NCI-H526 treated with DMSO at 0.1 percent for 48 hours (cell line): ENCODE measurements at regions not wholly inside any gene's neighbourhood (a gene's known extent, or its start where the extent isn't known, plus 50 kb on each side); places are given as distances from the start of the nearest gene placed in this dataset.
"Not testable (repeated sequence)": the region's sequence is repeated elsewhere in the genome, so short reads cannot be mapped to it uniquely, and the experiment has no call there.

Source experiments
- DNase-seq: peaks from one replicate; lab custom pipeline; 2025; lab: John Stamatoyannopoulos, UW

- DNase-seq = no peak
These were observed 2689.7 kb downstream of the PCDH9 start for GRCh38 chr13:64540468-64540867.

- DNase-seq = no peak
These were observed 2691.4 kb downstream of the PCDH9 start for GRCh38 chr13:64538711-64539110.

GRCh38 chr13:64534302-64534701 lies 2695.8 kb downstream of the PCDH9 start:
- no peak for DNase-seq

GRCh38 chr13:64531400-64531799 lies 2698.7 kb downstream of the PCDH9 start:
- no peak for DNase-seq

GRCh38 chr13:64529874-64530485 lies 2700.2 kb downstream of the PCDH9 start:
- no peak for DNase-seq

GRCh38 chr13:64528838-64529237 lies 2701.3 kb downstream of the PCDH9 start:
- DNase-seq = no peak

- DNase-seq = no peak
These were observed 2702.6 kb downstream of the PCDH9 start for GRCh38 chr13:64527561-64527960.

GRCh38 chr13:64525687-64526086 lies 2704.4 kb downstream of the PCDH9 start:
- no peak for DNase-seq

DNA sequence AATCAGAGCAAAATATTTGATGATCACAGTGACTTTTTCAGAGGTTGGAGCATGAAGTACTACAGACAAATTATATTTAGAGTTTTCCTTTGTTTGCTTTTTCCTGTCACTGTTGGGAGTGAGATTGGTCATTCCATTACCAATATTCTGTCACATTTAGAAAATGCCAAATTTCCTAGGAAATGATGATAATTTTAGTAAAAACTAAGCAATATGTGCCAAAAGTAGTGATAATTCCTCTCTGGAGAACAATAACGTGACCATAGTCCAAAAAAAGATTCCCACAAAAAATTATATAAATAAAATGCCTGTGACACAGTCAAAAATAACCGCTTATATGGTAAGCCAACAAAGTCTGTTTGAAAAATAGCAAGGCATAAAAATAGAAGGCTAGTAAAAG lies 2719.4 kb downstream of the PCDH9 start:
- no peak for DNase-seq

- no peak for DNase-seq
These were observed 2723.9 kb downstream of the PCDH9 start for GRCh38 chr13:64506246-64506645.

DNA sequence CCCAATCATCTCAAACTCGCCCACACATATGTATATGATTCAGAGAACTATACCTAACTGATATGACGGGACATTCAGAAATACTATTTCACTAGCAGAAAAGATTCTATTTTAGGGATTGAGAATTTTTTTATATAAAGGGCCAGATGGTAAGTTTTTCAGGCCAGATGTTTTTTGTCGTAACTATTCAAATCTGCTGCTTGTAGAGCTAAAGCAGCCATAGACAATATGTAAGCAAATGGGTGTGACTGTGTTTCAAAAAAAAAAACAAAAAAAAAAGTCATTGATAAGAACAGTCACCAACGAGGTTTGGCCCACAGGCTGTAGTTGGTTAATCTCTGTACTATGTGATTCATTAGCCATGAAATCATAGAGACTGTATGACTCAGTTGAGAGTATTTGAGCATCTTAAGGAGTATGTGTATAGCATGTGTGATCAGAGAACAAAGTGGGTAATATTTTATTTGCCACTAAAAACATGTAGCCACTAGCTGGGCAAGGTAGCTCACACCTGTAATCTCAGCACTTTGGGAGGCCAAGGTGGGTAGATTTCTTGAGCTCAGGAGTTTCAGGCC lies 2724.7 kb downstream of the PCDH9 start:
- DNase-seq = no peak

GRCh38 chr13:64488731-64489130 lies 2741.4 kb downstream of the PCDH9 start:
- no peak for DNase-seq

- no peak for DNase-seq
These were observed 2747.8 kb downstream of the PCDH9 start for GRCh38 chr13:64482373-64482772.

GRCh38 chr13:64480672-64481071 lies 2749.5 kb downstream of the PCDH9 start:
- no peak for DNase-seq

- DNase-seq = no peak
These were observed 2749.9 kb downstream of the PCDH9 start for GRCh38 chr13:64480211-64480610.

DNA sequence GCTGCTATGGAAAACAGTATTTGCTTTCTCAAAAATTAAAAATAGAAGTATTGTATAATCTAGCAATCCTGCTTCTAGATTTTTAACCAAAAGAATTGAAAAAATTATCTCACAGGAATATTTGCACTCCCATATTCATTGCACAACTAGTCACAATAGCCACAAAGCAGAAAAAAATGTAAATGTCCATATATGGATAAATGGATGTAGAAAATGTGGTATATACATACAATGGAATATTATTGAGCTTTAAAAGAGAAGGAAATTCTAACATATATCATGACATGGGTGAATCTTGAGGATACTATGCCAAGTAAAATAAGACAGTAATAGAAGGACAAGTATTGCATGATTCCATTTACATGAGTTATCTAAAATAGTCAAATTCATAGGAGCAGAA lies 2753.0 kb downstream of the PCDH9 start:
- no peak for DNase-seq

DNA sequence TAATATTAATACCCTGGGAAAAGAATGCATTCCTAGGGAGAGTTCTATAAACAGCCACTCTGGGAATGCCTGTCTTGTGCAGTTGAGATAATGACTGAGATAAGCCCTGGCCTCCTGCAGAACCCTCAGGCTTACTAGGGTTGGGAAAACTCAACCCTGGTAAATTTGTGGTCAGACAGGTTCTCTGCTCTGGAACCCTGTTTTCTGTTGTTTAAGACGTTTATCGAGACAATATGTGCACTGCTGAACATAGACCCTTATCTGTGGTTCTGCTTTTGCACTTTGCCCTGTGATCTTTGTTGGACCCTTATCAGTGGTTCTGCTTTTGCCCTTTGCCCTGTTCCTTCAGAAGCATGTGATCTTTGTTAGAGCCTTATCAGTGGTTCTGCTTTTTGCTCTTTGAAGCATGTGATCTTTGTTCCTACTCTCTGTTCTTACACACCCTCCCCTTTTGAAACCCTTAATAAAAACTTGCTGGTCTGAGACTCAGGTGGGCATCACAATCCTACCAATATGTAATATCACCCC lies 2754.0 kb downstream of the PCDH9 start:
- DNase-seq = not testable (repeated sequence)

GRCh38 chr13:64471916-64472315 lies 2758.2 kb downstream of the PCDH9 start:
- peak; percentile 77 for DNase-seq

- DNase-seq = no peak
These were observed 2759.4 kb downstream of the PCDH9 start for GRCh38 chr13:64470751-64471150.

GRCh38 chr13:64459778-64460177 lies 2770.4 kb downstream of the PCDH9 start:
- no peak for DNase-seq

GRCh38 chr13:64457976-64458375 lies 2772.2 kb downstream of the PCDH9 start:
- DNase-seq = no peak

DNA sequence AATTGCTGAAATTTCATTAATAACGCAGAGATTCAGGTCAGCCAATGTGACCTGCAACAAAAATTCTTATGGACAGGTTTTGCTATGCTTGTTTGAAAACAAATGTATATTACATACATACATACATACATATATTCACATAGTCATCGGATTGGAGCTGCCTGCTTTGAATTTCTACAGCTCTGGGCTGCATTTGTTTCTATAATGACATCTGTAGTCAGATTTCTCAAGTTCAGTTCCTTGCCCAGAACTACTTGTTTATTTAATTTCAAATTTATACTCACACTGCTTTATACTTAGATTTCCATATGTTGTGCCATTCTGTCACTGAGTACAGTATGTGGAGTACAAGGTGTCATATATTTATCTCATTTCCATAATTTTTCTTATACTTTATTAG lies 2775.0 kb downstream of the PCDH9 start:
- DNase-seq = no peak

GRCh38 chr13:64453831-64454230 lies 2776.3 kb downstream of the PCDH9 start:
- DNase-seq = no peak

DNA sequence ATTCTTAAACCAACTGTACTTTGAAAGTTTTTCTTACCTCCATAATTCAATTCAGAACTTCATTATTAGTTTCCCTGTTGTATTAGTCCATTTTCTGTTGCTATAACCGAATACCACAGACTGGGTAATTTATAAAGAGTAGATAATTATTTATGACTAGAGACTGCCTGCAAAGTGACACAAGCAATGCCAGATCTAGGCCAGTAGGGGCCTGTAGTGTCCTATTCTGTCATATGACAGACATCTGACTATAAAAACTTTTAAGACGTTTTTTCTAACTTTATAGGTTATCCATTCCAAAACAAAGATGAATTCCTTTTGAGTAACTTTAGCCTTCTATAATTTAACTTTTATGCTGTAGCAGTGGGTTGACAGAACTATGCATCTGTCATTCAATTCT lies 2783.8 kb downstream of the PCDH9 start:
- no peak for DNase-seq
